GDM1 (cell line): ENCODE measurements at regions not wholly inside any gene's neighbourhood (a gene's known extent, or its start where the extent isn't known, plus 50 kb on each side); places are given as distances from the start of the nearest gene placed in this dataset.
"Not testable (repeated sequence)": the region's sequence is repeated elsewhere in the genome, so short reads cannot be mapped to it uniquely, and the experiment has no call there.

ENCODE experiments used
- DNase-seq: peaks from one replicate; lab custom pipeline; 2025; lab: John Stamatoyannopoulos, UW

DNA sequence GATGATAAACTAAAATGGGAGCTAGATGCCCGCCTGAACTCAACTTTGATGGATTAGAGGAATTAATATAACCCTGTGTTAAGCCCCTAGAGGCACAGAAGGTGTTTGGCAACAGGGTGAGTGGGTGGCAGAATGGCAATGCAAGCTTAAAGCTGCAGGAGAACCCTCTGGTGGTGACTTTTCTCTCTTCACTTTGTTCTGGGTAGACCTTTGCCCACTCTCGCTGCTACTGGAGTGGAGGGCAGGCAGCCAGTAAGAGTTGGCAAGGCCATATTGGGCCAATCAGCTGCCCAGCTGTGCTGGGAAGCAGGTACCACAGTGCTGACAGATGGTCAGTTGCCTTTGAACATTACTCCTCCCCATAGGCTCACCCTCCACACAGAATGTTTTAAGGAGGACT is 468.2 kb downstream of the MMUT start:
- no peak for DNase-seq

DNA sequence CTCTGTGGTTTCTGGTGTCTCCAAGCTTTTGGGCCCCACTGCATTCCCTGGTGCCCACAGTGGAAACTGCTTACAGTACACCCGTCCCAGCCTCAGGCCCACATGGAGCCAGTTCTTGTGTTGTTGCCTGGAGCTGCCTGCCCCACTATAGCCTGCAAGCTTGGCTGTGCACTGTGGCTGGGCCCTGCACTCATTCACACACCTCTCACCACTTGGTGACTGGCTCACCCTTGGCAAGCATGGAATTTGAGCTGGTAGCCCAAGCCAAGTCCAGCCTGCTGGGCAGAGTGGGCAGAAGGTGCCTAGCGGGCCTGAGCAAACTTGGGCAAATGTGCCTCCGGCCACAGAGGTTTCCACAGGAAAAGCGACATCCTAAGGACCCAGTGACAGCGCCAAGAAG is 472.3 kb downstream of the MMUT start:
- no peak for DNase-seq

DNA sequence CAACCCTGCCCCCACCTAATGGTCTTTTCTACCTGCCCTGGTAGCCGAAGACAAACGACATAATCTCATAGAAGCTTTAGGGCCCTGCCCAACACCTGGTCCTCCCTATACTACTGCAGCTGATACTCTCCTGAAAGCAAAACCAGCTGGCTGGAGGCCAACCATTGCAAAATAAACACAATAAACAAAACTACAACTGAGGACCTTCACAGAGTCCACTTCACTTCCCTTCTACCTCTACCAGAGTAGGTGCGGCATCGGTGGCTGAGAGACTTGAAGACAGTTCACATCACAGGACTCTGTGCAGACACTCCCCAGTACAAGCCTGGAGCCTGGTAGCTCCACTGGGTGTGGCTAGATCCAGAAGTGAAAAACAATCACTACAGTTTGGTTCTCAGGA is 476.2 kb downstream of the MMUT start:
- no peak for DNase-seq

DNA sequence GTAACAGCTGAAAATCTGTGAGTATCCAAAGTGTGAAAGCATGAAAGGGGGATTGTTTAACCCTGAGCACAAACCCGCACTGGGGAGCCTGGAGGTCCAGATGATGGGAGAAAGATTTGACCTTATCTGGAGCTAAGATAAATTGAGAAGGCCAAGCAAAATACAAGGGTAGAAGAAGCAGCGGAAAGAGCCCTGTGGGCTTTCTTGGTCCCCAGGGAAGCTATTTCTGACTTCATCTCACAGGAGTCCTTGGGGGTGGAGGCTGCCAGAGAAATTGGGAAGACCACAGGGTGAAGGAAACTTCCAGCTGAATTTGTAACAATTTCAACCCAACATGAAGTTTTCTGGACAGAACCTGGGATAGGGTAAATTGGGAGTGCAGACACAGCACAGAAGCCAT is 476.9 kb downstream of the MMUT start:
- no peak for DNase-seq

DNA sequence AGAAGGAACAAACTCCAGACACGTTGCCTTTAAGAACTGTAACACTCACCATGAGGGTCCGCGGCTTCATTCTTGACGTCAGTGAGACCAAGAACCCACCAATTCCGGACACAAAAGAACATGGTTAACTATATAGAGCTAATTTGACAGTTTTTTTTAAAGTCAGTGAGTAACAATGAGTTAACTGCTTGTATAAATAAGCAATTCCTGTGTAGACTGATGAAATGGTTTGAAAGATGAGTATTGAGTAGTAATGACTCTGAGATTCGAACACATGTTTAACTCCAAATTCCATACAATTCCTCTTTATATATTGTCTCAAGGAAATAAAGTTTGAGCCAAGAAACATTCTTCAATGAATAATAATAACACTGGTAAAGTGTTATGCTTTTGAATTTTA is 478.0 kb downstream of the MMUT start:
- no peak for DNase-seq

DNA sequence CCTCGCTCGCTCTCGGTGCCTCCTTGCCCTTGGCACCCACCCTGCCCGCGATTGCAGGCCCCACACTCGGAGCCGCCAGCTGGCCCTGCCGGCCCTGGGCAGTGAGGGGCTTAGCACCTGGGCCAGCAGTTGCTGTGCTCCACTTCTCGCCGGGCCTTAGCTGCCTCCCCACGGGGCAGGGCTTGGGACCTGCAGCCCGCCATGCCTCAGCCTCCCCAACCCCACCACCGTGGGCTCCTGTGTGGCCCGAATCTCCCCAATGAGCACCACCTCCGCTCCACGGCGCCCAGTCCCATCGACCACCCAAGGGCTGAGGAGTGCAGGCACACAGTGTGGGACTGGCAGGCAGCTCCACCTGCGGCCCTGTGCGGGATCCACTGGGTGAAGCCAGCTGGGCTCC is 479.1 kb downstream of the MMUT start:
- DNase-seq = not testable (repeated sequence)

DNA sequence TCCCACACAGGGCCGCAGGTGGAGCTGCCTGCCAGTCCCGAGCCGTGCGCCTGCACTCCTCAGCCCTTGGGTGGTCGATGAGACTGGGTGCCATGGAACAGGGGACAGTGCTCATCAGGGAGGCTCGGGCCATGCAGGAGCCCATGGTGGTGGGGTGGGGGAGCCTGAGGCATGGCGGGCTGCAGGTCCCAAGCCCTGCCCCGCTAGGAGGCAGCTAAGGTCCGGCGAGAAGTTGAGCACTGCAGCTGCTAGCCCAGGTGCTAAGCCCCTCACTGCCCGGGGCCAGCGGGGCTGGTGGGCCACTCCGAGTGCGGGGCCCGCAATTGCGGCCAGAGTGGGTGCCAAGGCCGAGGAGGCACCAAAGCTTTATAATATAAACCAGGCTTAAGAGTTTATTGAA is 479.7 kb downstream of the MMUT start:
- DNase-seq = no peak

DNA sequence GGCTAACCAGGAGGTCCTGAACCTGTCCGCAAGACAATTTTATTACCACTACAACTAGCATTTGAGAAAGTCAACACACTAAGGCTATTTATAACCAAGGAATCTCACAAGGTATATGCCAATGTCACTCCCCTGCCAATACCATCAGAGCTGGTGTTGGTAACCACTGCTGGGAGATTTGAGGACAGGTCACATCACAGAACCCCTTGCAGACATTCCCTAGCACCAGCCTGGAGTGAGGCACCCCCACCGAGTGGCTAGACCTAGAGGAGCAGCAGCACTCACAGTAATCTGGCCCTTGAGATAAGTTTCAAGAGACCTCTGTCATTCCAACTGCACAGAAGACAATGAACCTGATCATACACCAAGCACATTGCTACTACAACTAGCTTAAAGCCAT is 483.2 kb downstream of the MMUT start:
- DNase-seq = no peak

DNA sequence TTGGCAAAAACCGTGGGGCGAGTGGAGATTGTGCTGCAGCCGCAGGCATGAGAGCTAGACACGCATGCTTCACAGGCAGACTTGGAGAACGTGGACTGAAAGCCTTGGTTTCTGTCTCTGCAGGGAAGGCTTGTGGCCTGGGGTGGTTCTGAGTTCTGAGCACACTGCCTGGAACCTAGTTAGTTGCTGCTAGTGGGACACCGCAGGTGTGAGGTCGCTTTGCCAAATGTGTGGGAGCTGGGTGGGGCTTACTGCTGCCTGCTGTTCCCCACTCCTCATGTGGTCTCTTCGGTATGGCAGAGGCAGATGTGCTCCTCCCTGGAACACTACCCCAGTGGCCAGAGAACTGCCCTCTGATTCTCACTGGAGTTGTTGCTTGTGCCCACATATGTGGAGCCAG is 484.0 kb downstream of the MMUT start:
- no peak for DNase-seq

DNA sequence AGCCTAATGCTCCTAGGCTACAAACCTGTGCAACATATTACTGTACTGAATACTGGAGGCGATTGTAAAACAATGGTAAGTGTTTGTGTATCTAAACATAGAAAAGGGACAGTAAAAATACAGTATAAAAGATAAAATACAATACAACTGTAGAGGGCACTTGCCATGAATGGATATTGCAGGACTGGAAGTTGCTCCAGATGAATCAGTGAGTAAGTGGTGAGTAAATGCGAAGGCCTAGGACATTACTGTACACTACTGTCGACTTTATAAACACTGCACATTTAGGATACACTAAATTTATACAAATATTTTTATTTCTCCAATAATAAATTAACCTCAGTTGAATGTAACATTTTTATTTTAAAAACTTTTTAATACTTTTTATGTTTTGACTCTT is 485.0 kb downstream of the MMUT start:
- DNase-seq = no peak

DNA sequence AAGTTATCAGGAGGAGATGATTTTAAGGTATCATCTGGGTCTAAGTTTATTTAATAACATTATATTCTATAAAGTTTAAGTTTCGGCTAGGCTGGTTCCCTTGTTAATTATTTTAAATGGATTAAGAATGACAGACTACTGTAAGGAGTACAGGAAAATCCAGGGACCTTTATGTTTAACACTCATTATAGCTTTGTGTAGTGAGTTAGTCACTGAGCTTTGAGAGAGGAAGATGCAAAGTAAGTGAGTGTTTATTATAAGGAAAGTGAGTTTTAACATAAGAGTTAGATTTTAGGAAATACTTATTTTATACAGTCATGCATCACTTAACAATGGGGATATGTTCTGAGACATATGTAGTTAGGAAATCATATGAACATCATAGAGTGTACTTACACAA is 485.5 kb downstream of the MMUT start:
- DNase-seq = no peak

DNA sequence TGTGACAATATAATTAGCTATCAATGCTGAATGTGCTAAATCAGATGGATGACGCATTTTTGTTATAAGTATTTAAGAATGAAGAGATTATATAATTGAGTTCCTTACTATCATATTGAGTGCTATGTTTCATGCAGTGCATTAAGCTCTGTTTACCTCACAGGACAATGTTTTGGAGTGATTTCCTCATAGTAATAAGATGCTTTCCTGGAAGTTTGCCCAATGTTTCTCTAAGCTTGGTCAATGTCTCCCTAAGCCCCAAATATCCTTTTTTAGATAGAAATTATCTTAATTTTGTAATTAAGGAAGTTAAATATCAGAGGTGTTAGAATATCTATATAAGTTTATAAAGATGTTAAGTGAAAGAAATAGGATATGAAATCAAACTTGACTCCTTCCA is 489.6 kb downstream of the MMUT start:
- no peak for DNase-seq

DNA sequence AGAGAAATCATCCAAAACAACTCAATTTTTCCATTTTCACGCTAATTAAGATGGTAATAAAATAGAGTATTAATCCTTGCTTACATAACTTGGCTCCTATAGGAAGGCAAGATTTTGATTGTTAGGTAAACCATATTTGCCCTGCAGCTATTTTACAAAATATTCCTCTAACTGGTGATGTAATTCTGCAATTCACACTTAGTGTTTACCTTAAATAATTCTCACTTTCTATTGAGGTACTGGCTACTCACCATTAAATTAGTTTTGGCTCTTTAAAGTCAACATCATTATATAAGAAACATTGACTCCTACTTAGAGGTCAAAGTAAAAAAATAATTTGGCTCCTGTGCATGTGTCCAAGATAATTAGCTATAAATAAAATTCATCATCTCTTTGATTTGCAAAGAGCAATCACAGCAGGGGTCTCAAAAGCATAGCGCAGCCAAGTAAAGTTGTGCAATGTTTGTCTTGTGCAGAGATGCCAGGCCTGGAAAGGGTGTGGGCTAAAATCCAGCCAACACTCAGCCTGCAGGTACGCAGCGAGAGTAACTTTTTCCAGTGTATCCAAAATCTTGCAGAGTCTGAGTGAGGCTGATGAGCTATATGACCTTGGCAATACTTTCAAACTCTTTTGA is 501.2 kb downstream of the MMUT start:
- no peak for DNase-seq

DNA sequence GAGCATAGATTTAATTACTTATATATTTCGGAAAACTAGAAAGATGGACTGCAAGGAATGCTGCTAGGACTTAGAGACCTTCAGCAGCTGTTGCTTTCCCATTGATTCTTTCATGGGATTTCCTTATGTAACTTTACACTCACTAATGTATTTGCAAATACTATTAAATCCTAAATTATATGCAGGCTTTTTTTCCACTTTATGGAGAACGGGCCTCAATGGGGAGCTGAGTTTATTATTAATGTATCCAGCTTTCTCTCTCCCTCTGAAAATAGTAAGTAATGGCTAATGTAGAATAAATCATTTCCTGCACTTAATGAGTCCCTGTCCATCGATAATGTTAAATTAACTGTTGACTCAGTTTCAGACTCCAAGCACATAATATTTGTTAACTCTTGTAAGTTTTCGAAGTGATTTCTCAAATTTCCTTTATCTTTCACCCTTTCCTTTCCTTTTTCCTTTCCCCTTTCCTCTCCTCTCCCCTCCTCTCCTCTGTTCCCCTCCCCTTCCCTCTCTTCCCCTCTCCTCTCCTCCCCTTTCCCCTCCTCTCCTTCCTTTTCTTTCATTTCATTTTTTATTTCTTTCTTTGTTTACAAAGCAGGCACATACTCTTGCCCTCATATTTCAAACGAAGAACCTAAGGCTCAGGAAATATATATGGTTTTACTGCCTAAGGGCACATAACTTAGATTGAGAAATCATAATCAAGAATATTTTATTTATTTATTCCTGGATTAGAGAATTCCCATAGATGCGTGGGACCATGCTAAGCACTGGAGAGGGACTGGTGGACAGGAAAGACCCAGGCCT is 503.6 kb downstream of the MMUT start:
- no peak for DNase-seq

DNA sequence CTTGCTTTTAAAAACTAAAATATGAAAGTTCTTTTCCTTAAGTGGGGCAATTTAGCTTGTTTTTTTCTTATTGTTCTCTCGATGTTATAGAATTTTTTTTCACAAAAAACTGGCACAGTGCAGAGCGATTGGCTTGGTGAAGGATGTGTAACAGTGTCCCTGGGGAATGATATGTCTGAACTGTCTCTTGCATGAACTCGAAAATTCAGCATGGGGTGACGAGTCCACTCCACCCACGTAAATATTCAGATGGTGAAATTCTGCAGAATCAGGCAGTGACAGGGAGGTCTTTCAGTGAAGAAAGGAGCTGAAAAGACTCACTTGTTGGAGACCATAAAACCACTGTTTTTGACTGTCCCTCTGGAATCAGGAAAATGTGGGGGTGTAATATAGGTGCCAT is 505.3 kb downstream of the MMUT start:
- no peak for DNase-seq

DNA sequence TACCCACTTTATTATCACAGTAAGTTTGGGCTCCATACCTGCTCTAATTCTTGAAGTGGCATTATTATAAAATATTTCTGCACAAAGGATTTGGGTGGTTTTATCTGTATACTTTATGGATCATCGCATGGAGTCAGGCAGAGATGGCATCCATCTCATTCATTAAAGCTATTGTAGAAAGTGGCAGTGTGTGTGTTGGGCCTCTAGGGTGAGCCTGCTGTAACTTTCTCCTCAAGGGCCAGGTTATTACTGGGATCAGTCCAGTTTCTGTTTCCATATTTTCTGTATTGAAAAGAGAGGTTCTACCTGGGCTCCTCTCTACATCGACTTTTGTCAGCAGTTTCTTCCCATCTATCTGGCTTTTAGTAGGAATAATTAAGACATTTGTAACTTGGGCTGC is 511.1 kb downstream of the MMUT start:
- DNase-seq = no peak

DNA sequence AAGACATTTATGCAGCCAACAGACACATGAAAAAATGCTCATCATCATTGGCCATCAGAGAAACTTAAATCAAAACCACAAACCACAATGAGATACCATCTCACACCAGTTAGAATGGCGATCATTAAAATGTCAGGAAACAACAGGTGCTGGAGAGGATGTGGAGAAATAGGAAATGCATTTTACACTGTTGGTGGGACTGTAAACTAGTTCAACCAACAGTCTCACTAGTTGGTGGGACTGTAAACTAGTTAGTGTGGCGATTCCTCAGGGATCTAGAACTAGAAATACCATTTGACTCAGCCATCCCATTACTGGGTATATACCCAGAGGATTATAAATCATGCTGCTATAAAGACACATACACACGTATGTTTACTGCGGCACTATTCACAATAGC is 518.8 kb downstream of the MMUT start:
- not testable (repeated sequence) for DNase-seq

DNA sequence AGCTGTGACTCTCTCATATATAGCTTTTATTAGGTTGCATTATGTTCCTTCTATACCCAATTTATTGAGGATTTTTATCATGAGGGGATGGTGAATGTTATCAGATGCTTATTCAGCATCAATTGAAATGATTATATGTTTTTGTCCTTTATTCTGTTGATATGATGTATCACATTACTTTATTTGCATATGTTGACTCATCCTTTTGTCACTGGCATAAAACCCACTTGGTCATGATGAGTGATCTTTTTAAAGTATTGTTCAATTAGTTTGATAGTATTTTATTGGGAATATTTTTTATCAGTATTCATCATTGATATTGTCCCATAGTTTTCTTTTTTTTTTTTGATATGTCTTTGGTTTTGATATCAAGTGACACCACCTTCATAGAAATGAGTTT is 529.9 kb downstream of the MMUT start:
- no peak for DNase-seq

DNA sequence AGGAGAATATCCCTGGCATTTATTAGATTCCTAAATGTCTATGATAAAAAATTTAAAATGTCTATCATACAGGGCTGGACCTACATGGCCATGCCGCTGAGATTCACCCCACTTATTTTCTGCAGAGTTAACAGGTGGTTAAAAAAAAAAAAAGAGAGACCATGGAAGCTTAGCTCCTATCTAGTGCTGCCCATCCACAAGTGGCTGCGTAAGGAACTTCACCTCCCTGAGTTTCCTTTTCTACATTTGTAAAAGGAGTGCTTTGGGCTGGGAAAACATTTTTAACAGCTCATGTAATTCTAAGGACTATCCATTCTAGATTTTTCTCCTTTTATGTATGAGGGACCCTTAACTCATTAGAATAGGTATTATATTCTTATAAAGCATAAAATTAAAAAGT is 534.1 kb downstream of the MMUT start:
- no peak for DNase-seq

DNA sequence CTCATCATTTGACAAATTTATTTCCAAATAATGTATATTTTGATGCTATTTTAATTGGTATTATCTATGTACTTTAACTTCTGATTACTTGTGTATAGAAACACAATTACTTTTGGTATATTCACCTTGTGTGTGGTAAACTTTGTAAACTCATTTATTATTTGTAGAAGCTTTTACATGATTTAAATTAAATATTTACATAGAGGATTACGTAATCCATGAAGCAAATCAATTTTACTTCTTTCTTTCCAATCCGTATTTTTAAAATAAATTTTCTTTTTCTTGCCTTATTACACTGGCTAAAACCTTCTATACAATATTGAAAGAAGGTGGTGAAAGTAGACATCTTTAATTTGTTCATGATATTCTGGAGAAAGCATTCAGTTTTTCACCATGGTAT is 540.2 kb downstream of the MMUT start:
- DNase-seq = no peak

DNA sequence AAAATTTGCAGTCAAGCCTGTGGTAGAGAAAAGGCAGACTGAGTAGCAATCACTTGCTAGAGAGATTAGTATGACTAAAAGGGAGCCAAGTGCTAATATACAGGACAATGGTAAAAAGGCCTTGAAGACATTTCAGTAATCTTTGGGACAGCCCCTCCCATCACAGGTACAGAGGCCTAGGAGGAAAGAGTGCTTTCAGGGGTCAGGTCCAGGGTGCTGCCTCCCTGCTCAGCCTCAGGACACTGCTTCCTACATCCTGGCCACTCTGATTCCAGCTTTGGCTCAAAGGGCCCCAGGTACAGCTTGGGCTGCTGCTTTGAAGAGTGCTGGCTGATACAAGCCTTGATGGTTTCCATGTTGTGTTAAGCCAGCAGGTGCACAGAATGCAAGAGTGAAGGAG is 543.5 kb downstream of the MMUT start:
- no peak for DNase-seq

DNA sequence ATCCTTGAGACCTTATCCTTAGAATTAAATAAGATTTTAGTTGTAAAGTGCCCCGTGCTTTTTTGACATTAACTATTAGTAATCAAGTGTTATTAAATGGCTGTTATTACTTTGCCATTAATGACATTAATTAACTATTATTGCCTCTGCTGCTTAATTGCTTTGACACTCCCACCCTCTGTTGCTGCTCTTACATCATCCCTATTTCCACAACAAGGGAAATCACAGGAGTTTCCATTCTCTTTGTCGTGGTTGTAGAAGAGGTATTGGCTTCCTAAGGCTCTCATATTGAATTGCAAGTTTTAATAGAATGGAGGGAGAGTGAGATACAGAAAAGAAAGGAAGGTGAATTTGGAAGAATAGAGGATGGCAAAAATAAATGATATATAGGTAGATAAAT is 545.8 kb downstream of the MMUT start:
- DNase-seq = no peak

DNA sequence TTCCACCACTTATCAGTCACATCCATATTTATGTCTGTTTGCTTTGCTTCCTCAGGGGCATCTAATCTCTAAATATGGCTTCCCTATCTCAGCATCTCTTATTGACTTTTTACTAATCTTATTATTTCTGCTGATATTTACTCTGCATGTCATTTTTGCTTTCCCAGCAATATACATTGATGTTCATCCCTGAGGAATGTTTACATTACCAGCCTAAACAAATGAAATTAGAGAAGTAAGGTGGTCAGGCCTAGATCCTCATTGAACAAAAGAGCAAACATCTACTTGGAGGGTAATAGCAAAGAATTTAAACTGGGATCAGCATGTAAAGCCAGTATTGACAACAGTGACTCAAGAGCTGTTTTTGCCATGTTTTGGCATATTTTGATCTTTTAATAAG is 546.4 kb downstream of the MMUT start:
- no peak for DNase-seq

DNA sequence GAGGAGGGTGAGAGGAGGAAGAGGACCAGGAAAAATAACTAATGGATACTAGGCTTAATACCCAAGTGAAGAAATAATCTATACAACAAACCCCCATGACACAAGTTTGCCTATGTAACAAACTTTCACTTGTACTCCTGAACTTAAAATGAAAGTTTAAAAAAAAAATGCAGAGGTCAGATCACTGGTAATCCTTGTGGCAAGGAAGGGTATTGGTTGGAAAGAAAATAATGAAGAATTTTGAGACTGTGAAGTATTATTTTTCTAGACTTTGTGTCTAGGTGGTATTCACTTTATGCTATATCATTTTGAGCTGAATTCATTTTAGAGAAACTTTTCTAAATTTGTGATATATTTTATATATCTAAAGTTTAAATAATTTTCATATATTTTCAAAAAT is 547.5 kb downstream of the MMUT start:
- no peak for DNase-seq
